GM06990 (cell line): ENCODE measurements at regions not wholly inside any gene's neighbourhood (a gene's known extent, or its start where the extent isn't known, plus 50 kb on each side); places are given as distances from the start of the nearest gene placed in this dataset.

ENCODE experiments used
- DNase-seq: peaks from one replicate; pipeline ENCODE4 v3.0.0-alpha.2; 2011; ENCODE audit not compliant: insufficient read length; ENCODE audit errors: extremely low read depth
- H3K27me3 ChIP-seq: replicated peaks from 2 replicates; pipeline ENCODE4 v1.6.0; 2011; ENCODE audit warnings: low read length; ENCODE audit not compliant: control insufficient read depth, insufficient read depth
- H3K36me3 ChIP-seq: 2 replicates; pipeline ENCODE4 v1.5.1; 2011; ENCODE audit warnings: low read length; ENCODE audit not compliant: control insufficient read depth, insufficient read depth
- H3K4me3 ChIP-seq: replicated peaks from 2 replicates; pipeline ENCODE4 v1.5.1; 2011; ENCODE audit warnings: low read depth, mild to moderate bottlenecking, control low read depth, low read length
- TF ChIP-seq, protein P1 (sequence below): IDR thresholded peaks from 2 replicates; pipeline ENCODE4 v1.5.1; 2011; ENCODE audit warnings: low read length, control low read depth, mild to moderate bottlenecking, inconsistent platforms; ENCODE audit not compliant: insufficient read depth, poor library complexity, severe bottlenecking

DNA sequence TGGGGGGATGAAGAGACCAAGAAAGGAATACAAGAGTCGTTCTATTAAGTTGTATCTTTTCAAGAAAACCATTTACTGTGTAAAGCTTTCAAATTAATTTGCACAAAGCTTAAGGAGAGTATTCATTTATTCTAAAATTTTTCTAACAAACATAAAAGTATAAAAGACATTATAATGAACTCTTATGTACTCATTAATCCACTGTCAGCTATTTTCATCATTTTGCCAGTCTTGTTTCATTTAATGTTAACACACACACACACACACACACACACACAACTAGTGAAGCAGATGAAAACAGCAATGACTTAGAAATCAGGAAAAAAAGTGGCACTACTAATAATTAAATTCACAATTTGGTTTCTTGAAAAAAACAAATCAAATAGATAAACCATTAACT is 176.7 kb downstream of the TLE1 start:
- no peak overlapping the region for H3K4me3 ChIP-seq
- no peaks in the 10 kb centered on the region for H3K36me3 ChIP-seq
- DNase-seq, result no peak
- H3K27me3 ChIP-seq, result no peaks in the 10 kb centered on the region
- TF ChIP-seq, protein P1, sequence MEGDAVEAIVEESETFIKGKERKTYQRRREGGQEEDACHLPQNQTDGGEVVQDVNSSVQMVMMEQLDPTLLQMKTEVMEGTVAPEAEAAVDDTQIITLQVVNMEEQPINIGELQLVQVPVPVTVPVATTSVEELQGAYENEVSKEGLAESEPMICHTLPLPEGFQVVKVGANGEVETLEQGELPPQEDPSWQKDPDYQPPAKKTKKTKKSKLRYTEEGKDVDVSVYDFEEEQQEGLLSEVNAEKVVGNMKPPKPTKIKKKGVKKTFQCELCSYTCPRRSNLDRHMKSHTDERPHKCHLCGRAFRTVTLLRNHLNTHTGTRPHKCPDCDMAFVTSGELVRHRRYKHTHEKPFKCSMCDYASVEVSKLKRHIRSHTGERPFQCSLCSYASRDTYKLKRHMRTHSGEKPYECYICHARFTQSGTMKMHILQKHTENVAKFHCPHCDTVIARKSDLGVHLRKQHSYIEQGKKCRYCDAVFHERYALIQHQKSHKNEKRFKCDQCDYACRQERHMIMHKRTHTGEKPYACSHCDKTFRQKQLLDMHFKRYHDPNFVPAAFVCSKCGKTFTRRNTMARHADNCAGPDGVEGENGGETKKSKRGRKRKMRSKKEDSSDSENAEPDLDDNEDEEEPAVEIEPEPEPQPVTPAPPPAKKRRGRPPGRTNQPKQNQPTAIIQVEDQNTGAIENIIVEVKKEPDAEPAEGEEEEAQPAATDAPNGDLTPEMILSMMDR, result no peak

DNA sequence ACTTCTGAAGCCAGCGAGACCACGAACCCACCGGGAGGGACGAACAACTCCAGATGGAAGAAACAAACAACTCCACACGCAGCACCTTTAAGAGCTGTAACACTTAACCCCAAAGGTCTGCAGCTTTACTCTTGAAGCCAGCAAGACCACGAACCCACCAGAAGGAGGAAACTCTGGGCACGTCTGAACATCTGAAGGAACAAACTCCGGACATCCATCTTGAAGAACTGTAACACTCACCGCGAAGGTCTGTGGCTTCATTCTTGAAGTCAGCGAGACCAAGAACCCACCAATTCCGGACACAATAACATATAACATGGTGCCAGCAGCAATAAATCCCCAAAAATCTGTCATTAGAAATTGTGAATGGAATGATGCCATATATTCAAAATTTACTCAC is 180.9 kb downstream of the TLE1 start:
- no peaks in the 10 kb centered on the region for H3K36me3 ChIP-seq
- TF ChIP-seq, protein P1, result no peak
- H3K4me3 ChIP-seq, result no peak overlapping the region
- DNase-seq, result no peak
- H3K27me3 ChIP-seq, result no peaks in the 10 kb centered on the region

DNA sequence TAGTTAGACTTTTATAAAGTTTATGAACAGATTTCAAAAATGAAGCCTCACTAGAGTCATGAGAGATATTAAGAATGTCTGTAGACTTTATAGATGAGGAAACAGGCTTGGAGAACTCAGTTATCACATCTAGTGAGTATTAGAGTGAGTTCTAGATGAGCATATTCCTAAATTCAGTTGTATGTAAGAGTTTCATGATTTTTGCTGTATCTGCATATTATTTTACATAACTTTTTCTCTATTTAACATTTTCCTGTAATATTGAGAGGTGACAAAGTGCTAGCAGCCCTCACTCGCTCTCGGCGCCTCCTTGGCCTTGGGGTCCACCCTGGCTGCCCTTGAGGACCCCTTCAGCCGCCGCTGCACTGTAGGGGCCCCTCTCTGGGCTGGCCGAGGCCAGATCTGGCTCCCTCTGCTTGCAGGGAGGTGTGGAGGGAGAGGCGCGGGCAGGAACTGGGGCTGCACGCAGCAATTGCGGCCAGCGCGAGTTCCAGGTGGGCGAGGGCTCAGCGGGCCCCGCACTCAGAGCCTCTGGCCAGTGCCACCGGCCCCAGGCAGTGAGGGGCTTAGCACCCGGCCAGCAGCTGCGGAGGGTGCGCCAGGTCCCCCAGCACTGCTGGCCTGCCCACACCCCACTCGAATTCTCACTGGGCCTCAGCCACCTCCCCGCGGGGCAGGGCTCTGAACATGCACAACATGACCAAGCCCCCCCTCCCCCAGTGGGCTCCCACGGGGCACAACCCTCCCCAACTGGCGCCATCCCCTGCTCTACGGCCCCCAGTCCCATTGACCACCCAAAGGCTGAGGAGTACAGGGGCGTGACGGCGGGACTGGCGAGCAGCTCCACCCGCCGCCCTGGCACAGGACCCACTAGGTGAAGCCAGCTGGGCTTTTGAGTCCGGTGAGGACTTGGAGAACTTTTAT is 182.1 kb downstream of the TLE1 start:
- no peaks in the 10 kb centered on the region for H3K27me3 ChIP-seq
- DNase-seq, result no peak
- H3K4me3 ChIP-seq, result no peak overlapping the region
- H3K36me3 ChIP-seq, result no peaks in the 10 kb centered on the region
- TF ChIP-seq, protein P1, result no peak

DNA sequence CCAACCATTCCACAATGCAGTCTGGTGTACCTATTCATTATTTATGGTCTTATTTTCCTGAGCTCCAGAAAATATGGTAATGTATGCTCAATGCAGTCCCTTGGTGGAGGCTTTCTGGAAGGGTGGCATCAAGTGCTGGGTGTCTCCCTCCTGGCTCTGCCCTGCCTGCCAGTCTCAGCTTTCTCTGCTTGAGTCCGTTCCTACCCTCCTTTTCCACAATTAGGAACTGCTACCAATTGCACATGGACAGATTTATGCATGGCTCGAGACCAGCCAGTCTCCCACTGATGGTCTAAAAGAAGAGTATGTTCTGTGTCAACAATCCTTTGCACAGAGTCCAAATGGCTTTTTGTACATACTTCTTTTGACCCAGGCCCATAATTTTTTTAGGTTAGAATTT is 189.8 kb downstream of the TLE1 start:
- DNase-seq, result no peak
- TF ChIP-seq, protein P1, result no peak
- Histone ChIP-seq H3K4me3 (no peak overlapping the region), H3K36me3 (no peaks in the 10 kb centered on the region), H3K27me3 (no peaks in the 10 kb centered on the region)

DNA sequence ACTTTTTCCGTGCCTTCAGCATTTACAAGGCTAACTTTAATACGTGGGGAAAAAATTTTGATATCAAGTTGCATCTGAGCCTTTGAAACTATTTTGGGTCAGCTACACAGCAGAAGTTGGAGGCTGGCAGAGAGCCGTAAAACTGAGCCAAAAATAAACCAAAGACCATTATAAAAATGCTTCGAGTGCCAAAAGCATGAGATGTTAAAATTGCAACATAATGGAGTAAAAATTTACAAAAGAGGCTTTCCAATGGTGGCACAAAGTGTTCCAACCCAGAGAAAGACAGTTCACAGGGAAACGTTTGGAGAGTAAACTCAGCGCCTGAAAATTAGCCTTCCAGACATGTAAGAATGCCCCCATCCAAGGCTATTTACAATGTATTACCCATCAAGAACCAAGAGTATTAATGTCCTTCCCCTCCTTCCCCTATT is 190.3 kb downstream of the TLE1 start:
- Histone ChIP-seq H3K36me3 (no peaks in the 10 kb centered on the region), H3K27me3 (no peaks in the 10 kb centered on the region), H3K4me3 (no peak overlapping the region)
- TF ChIP-seq, protein P1, result no peak
- DNase-seq, result no peak
